ENCODE measurements at regions not wholly inside any gene's neighbourhood (a gene's known extent, or its start where the extent isn't known, plus 50 kb on each side); places are given as distances from the start of the nearest gene placed in this dataset.
"Not testable (repeated sequence)": the region's sequence is repeated elsewhere in the genome, so short reads cannot be mapped to it uniquely, and the experiment has no call there.

DNA sequence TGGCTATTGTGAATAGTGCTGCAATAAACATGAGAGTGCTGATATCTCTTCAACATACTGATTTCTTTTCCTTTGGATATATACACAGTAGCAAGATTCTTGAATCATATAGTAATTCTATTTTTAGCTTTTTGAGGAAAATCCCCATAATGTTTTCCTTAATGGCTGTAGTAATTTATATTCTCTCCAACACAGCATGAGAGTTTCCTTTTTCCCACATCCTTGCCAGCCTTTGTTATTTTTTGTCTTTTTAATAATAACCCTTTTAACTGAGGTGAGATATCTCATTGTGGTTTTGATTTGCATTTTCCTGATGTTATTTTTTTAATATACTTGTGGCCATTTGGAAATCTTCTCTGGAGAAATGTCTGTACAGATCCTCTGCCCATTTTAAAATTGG is 132.6 kb downstream of the PRL start:
- no peak for DNase-seq

DNA sequence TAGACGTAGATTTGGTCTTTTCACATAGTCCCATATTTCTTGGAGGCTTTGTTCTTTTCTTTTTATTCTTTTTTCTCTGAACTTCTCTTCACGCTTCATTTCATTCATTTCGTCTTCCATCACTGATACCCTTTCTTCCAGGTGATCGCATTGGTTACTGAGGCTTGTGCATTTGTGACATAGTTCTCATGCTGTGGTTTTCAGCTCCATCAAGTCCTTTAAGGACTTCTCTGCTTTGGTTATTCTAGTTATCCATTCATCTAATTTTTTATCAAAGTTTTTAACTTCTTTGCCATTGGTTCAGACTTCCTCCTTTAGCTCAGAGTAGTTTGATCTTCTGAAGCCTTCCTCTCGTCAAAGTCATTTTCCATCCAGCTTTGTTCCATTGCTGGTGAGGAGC is 125.8 kb downstream of the PRL start:
- DNase-seq: not testable (repeated sequence)

- not testable (repeated sequence) for DNase-seq
Observed at GRCh38 chr6:22171885-22172284, 125.0 kb downstream of the PRL start.

DNA sequence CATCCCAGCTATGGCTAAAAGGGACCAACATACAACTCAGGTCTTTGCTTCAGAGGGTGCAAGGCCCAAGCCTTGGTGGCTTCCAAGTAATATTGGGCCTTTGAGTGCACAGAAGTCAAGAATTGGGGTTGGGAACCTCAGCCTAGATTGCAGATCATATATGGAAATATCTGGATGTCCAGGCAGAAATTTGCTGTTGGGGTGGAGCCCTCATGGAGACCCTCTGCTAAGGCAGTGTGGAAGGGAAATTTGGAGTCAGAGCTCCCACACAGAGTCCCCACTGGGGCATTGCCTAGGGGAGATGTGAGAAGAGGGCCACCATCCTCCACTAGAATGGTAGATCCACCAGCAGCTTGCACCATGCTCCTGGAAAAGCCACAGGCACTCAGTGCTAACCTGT is 123.5 kb downstream of the PRL start:
- no peak for DNase-seq

DNA sequence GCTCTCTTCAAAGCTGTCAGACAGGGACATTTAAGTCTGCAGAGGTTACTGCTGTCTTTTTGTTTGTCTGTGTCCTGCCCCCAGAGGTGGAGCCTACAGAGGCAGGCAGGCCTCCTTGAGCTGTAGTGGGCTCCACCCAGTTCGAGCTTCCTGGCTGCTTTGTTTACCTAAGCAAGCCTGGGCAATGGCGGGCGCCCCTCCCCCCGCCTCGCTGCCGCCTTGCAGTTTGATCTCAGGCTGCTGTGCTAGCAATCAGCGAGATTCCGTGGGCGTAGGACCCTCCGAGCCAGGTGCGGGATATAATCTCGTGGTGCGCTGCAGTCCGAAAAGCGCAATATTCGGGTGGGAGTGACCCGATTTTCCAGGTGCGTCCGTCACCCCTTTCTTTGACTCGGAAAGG is 116.6 kb downstream of the PRL start:
- DNase-seq: not testable (repeated sequence)

DNA sequence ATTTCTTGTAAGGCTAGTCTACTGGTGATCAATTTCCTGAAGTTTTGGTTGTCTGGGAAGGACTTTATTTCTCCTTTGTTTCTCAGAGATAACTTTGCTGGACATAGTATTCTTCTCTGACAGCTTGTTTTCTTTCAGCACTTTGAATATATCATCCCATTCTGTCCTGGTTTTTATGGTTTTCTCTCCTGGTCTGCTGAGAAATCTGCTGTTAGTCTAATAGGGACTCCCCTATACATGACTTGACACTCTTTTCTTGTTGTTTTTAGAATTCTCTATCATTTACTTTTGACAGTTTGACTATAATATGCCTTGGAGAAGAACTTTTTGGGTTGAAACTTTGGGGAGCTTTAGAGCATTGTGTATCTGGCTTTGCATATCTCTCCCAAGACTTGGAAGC is 112.5 kb downstream of the PRL start:
- DNase-seq: no peak

GRCh38 chr6:22189946-22190345 is 106.9 kb downstream of the PRL start:
- no peak for DNase-seq

- no peak for DNase-seq
Observed at GRCh38 chr6:22194188-22194921, 102.5 kb downstream of the PRL start.

DNA sequence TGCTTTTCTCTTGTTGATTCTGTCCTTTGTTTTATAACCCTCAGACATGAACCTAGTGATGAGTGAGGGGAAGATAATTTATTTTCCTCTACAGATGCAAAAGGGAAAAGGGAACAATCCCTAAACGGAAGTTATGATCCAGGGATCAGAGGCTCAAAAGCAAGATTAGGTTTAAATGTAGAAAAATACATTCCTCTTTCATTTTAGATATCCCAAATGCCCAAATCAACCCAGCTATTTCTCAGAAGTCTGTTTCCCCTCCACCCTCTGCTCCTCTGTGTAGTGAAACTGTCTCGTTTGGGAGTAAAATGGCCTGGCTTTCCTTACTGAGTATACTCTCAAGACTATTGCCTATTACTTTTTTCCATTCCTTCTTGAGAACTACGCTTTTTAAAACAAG is 97.1 kb downstream of the PRL start:
- DNase-seq: no peak

- DNase-seq: no peak
Observed at GRCh38 chr6:22204153-22204552, 92.7 kb downstream of the PRL start.

DNA sequence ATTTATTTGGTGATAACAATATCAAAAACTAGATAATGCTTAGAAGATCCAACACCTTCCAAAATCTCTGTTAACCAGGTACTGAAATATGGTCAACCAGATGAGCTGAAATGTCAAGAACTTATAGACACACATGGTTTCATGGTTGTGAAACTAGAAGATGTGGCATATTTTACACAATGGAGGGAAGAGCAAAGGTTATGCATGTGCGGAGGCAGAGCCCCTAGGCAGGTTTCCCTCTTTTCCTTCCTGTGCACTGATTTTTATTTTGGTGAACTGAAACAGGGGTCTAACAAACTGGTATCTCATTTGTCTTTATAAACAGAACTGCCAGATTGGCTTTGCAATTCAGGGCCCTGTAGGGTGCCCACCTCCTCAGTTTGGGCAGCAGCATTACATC is 91.6 kb downstream of the PRL start:
- no peak for DNase-seq

GRCh38 chr6:22206106-22206505 is 90.7 kb downstream of the PRL start:
- no peak for DNase-seq

GRCh38 chr6:22208026-22208425 is 88.8 kb downstream of the PRL start:
- DNase-seq: no peak

- no peak for DNase-seq
Observed at GRCh38 chr6:22214314-22214713, 82.5 kb downstream of the PRL start.

- not testable (repeated sequence) for DNase-seq
Observed at GRCh38 chr6:22215474-22215873, 81.4 kb downstream of the PRL start.

DNA sequence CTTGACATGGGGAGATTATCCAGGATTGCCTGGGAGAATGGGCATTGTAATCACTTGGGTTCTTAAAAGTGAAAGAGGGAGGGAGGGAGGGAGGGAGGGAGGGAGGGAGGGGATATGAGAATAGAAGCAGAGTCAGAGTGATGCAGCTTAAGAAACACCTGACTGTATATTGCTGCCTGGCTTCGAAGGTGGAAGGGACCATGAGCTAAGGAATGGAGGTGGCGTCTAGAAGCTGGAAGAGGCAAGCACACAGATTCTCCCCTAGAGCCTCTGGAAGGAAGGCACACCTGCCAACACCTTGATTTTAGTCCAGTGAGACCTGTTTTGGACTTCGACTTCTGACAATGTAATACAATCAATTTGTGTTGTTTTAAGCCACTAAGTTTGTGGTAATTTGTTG is 78.4 kb downstream of the PRL start:
- no peak for DNase-seq

- DNase-seq: no peak
Observed at GRCh38 chr6:22219925-22220324, 76.9 kb downstream of the PRL start.

- DNase-seq: no peak
Observed at GRCh38 chr6:22221211-22221610, 75.6 kb downstream of the PRL start.

DNA sequence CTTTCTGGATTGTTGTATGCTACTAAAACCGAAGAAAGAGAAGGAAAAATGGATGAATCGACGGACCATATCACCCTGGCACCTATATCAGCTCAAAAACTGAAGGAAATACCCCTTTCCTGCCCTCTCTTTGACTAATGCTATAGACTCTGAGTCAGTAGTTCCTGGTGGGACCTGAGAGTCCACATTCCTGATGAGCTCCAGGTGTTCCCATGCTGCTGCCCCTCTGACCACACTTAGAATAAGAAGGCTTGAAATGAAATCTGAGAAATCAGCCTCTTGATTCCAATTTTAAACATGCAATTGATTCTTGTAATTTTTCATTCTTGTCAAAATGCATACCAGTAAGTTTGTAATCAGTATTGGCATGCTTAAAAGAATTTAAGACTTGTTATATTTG is 75.2 kb downstream of the PRL start:
- DNase-seq: no peak

GRCh38 chr6:22222469-22222868 is 74.4 kb downstream of the PRL start:
- no peak for DNase-seq

GRCh38 chr6:22227824-22228610 is 68.8 kb downstream of the PRL start:
- no peak for DNase-seq

DNA sequence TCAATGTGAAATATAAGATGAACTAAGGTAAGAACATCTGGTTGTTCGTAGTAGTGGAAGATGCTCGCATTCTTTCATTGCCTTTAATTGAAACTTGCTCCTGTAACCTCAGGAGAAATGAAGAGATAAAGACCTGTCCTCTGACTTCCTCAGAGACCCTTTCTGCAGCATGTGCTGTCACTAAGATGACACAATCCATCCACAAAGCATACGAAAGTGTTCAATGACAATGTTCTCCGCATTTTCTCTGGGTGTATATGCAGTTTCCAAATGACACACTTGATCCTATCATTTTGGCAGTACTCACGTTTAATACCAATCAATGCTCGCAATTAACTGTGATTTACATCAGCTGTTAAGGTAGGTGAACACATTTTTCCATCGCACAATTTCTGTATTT is 65.8 kb downstream of the PRL start:
- DNase-seq: no peak

- no peak for DNase-seq
Observed at GRCh38 chr6:22231616-22232015, 65.2 kb downstream of the PRL start.

GRCh38 chr6:22236626-22237414 is 60.0 kb downstream of the PRL start:
- no peak for DNase-seq

Measured in activated CD4-positive, alpha-beta T cell treated with anti-CD3 and anti-CD28 coated beads for 1 hour (primary cell).